GM12892 (cell line): ENCODE measurements at regions not wholly inside any gene's neighbourhood (a gene's known extent, or its start where the extent isn't known, plus 50 kb on each side); places are given as distances from the start of the nearest gene placed in this dataset.

Experiments used
- DNase-seq: peaks from one replicate; pipeline ENCODE4 v3.0.0; 2011; ENCODE audit not compliant: insufficient read length
- FAIRE-seq: peaks from 2 replicates; lab custom pipeline; 2011; peaks lifted over from hg19 to GRCh38; lab: Jason Lieb, UNC
- POLR2A ChIP-seq: IDR thresholded peaks from 2 replicates; pipeline ENCODE4 v1.6.1; 2011; ENCODE audit warnings: low read depth, low read length, control low read depth
- POLR2AphosphoS5 ChIP-seq: IDR thresholded peaks from 2 replicates; pipeline ENCODE4 v1.6.1; 2011; ENCODE audit warnings: low read depth, low read length, control low read depth
- TAF1 ChIP-seq: IDR thresholded peaks from 2 replicates; pipeline ENCODE4 v1.6.1; 2011; ENCODE audit warnings: low read depth, mild to moderate bottlenecking, control low read depth, low read length, borderline replicate concordance

DNA sequence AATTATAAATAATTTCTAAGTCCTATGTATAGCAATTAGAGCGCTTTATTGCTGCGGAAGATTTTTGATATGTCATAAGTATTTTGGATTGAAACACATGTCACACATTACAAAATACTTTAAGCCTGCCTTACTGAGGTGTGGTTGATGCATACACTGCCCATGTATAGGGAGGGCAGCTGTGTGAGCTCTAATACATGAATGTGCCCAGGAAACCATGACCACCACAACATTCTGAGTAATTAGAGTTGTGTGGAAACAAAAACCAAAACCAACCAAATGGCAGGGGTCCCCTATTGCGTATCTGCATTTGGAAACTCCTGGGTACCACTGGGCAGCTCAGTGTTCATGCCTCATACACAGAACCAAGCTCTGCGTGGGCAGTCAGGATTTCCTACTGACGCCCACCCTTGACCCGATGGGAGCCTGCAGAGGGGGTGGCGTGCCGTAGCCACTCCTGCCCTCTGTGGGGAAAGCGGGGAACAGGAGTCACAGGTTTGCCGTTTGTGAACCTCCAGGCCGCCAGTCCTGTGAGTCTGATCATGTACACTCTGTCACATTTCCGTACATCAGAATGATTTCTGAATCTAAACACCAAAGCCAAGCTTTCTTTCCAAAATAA lies 50.9 kb upstream of the PDE10A start:
- FAIRE-seq, result no peak
- TF ChIP-seq POLR2AphosphoS5, result no peak
- no peak for TF ChIP-seq POLR2A
- no peak for TF ChIP-seq TAF1
- DNase-seq, result no peak
